Spleen (tissue), 11 donors: ENCODE measurements at regions not wholly inside any gene's neighbourhood (a gene's known extent, or its start where the extent isn't known, plus 50 kb on each side); places are given as distances from the start of the nearest gene placed in this dataset.

Experiments
- DNase-seq: peaks from one replicate; pipeline ENCODE4 v3.0.0-alpha.2; 2020
- H3K27ac ChIP-seq, 8 donors: fragments of 200-600 bp; sonication (generic) in 7 of 8; 1 replicate in 4 of 8; 2 replicates in 4 of 8; pipeline versions ENCODE4 v1.5.0 to v1.8.0; 2016 to 2021; ENCODE audit warnings: inconsistent platforms in 4 of 8, mild to moderate bottlenecking in 4 of 8, moderate library complexity in 1 of 8
- H3K27me3 ChIP-seq, 7 donors: fragments of 200-600 bp; sonication (generic) in 6 of 7; replicated peaks in 1 of 7; 1 replicate in 4 of 7; 2 replicates in 3 of 7; pipeline versions ENCODE4 v1.5.0 to v1.8.0; 2016 to 2021; ENCODE audit warnings: inconsistent platforms in 3 of 7, mild to moderate bottlenecking in 1 of 7
- H3K36me3 ChIP-seq, 6 donors: fragments of 200-600 bp; sonication (generic) in 5 of 6; 1 replicate in 4 of 6; 2 replicates in 2 of 6; pipeline versions ENCODE4 v1.5.0 to v1.8.0; 2016 to 2021; ENCODE audit warnings: inconsistent platforms in 2 of 6
- H3K4me1 ChIP-seq, 6 donors: fragments of 200-600 bp; sonication (generic) in 5 of 6; 1 replicate in 3 of 6; 2 replicates in 3 of 6; pipeline versions ENCODE4 v1.5.0 to v1.8.0; 2016 to 2021; ENCODE audit warnings: inconsistent platforms in 3 of 6
- H3K4me3 ChIP-seq, 8 donors: fragments of 200-600 bp; sonication (generic) in 7 of 8; 1 replicate in 4 of 8; 2 replicates in 4 of 8; pipeline versions ENCODE4 v1.5.0 to v1.8.0; 2016 to 2021; ENCODE audit warnings: inconsistent platforms in 4 of 8, mild to moderate bottlenecking in 4 of 8, moderate library complexity in 2 of 8
- H3K9me3 ChIP-seq, 8 donors: fragments of 200-600 bp; sonication (generic) in 7 of 8; 1 replicate in 4 of 8; 2 replicates in 4 of 8; pipeline versions ENCODE4 v1.5.0 to v1.8.0; 2016 to 2021; ENCODE audit warnings: inconsistent platforms in 4 of 8
- CTCF ChIP-seq, 11 experiments: fragments of 200-600 bp in 7 of 11; fragments of 450-650 bp in 4 of 11; sonication (generic) in 4 of 11; IDR thresholded peaks in 8 of 11; conservative IDR thresholded peaks in 3 of 11; 1 replicate in 7 of 11; 2 replicates in 4 of 11; pipeline versions ENCODE4 v1.4.0 to v1.8.0; 2016 to 2021; ENCODE audit warnings: antibody characterized with exemption in 11 of 11, inconsistent platforms in 4 of 11, mild to moderate bottlenecking in 1 of 11
- POLR2A ChIP-seq, 3 donors: fragments of 450-650 bp; IDR thresholded peaks; one replicate each; pipeline ENCODE4 v1.5.1; 2017; ENCODE audit warnings: antibody characterized with exemption in 3 of 3, mild to moderate bottlenecking in 1 of 3
- POLR2AphosphoS5 ChIP-seq, 3 donors: sonication (generic); formaldehyde crosslinking; IDR thresholded peaks; one replicate each; pipeline ENCODE4 v1.5.1; 2017; ENCODE audit warnings: antibody characterized with exemption in 3 of 3
- WGBS, 5 donors: extraction: QIAGEN DNeasy Blood & Tissue Kit in 3 of 5; methylation state at CpG; one replicate each; pipeline versions ENCODE4 v1.1.5 to v1.1.7; 2013 to 2018; 5-methylcytosine and 5-hydroxymethylcytosine counted together
- intact Hi-C: fragments of 100-400 bp; cut with DNase I; formaldehyde crosslinking; loops from one replicate; pipeline ENCODE4 v1.15.0; 2023; ENCODE audit warnings: low total_unique reads
- donor health status: healthy with polysubstance abuse.
- donor health status: DM: no; HTN: no; CAD: no; lungs with moderate emphysema.
- donor health status: DM: no; HTN: no; CAD: no.
- donor health status: Bipolar disorder and iron deficiency.
- donor health status: healthy.
- donor health status: DM: no; HTN: no; CAD: no.
- donor health status: DM: yes; HTN: yes; CAD: no.

- H3K27ac ChIP-seq: no peak overlapping the region
- peaks cover 0 to 57% (median 0%) of the 10 kb centered on the region in 7 donors for H3K27me3 ChIP-seq
- TF ChIP-seq CTCF (IDR thresholded peaks at IDR 0.05 in 8 of 11, conservative IDR thresholded peaks at IDR 0.05 in 3 of 11): no peak
- TF ChIP-seq POLR2AphosphoS5 (IDR thresholded peaks at IDR 0.05): no peak
- intact Hi-C loops: no loop called here
- H3K9me3 ChIP-seq: no peaks in the 10 kb centered on the region
- peak; percentile 43 for DNase-seq
- H3K4me1 ChIP-seq: peaks cover 0 to 9% (median 0%) of the 10 kb centered on the region in 6 donors
- WGBS, 5 donors: 44 to 57% (median 53%) methylated on average over 16 of the region's 16 CpGs
- no peaks in the 10 kb centered on the region for H3K36me3 ChIP-seq
- H3K4me3 ChIP-seq: no peak overlapping the region
These were observed 162.2 kb upstream of the NECTIN1 start for GRCh38 chr11:119891055-119891768.

- Histone ChIP-seq H3K4me1 (peaks cover 0 to 3% (median 0%) of the 10 kb centered on the region in 6 donors), H3K9me3 (no peaks in the 10 kb centered on the region), H3K4me3 (no peak overlapping the region), H3K27me3 (peaks cover 0 to 60% (median 0%) of the 10 kb centered on the region in 7 donors), H3K27ac (no peak overlapping the region), H3K36me3 (no peaks in the 10 kb centered on the region)
- DNase-seq: peak; percentile 31
- TF ChIP-seq POLR2AphosphoS5 (IDR thresholded peaks at IDR 0.05) (no peak), CTCF (IDR thresholded peaks at IDR 0.05 in 8 of 11, conservative IDR thresholded peaks at IDR 0.05 in 3 of 11) (no peak), POLR2A (IDR thresholded peaks at IDR 0.05) (no peak)
- intact Hi-C loops: no loop called here
- WGBS, 5 donors: 79 to 92% (median 88%) methylated on average over 4 to 5 of the region's 5 CpGs
These were observed 161.5 kb upstream of the NECTIN1 start for GRCh38 chr11:119890466-119890865.

- no peaks in the 10 kb centered on the region for H3K4me1 ChIP-seq
- no peak overlapping the region for H3K4me3 ChIP-seq
- TF ChIP-seq CTCF (IDR thresholded peaks at IDR 0.05 in 8 of 11, conservative IDR thresholded peaks at IDR 0.05 in 3 of 11) (no peak), POLR2A (IDR thresholded peaks at IDR 0.05) (no peak), POLR2AphosphoS5 (IDR thresholded peaks at IDR 0.05) (no peak)
- DNase-seq: peak; percentile 56
- no peak overlapping the region for H3K27ac ChIP-seq
- intact Hi-C loops: no loop called here
- no peaks in the 10 kb centered on the region for H3K9me3 ChIP-seq
- H3K36me3 ChIP-seq: no peaks in the 10 kb centered on the region
- H3K27me3 ChIP-seq: peaks cover 0 to 65% (median 0%) of the 10 kb centered on the region in 7 donors
- 57 to 76% (median 70%) methylated on average over 4 of the region's 4 CpGs for WGBS, 5 donors
These were observed 160.8 kb upstream of the NECTIN1 start for GRCh38 chr11:119889728-119890280.

GRCh38 chr11:119889111-119889510, 160.1 kb upstream of the NECTIN1 start:
- TF ChIP-seq POLR2A (IDR thresholded peaks at IDR 0.05): no peak
- no peak for TF ChIP-seq CTCF (IDR thresholded peaks at IDR 0.05 in 8 of 11, conservative IDR thresholded peaks at IDR 0.05 in 3 of 11)
- no peak for TF ChIP-seq POLR2AphosphoS5 (IDR thresholded peaks at IDR 0.05)
- intact Hi-C loops: no loop called here
- Histone ChIP-seq H3K4me3 (no peak overlapping the region), H3K27ac (no peak overlapping the region), H3K36me3 (no peaks in the 10 kb centered on the region), H3K4me1 (no peaks in the 10 kb centered on the region), H3K27me3 (peaks cover 0 to 68% (median 0%) of the 10 kb centered on the region in 7 donors), H3K9me3 (no peaks in the 10 kb centered on the region)
- DNase-seq: peak; percentile 20
- 68 to 83% (median 77%) methylated on average over 5 of the region's 5 CpGs for WGBS, 5 donors
